PC-9 (cell line): ENCODE measurements at regions not wholly inside any gene's neighbourhood (a gene's known extent, or its start where the extent isn't known, plus 50 kb on each side); places are given as distances from the start of the nearest gene placed in this dataset.

Experiments used
- BruUV-seq: library from RNA; stranded (reverse); fragments of 400-500 nt; replicated peaks from 2 replicates; lab custom pipeline; 2021; lab: Mats Ljungman, UMichigan
- CTCF ChIA-PET: fragments of 300-600 bp; sonication (Branson Sonifier 250); formaldehyde crosslinking; loops from one replicate; lab custom pipeline; 2022; ENCODE audit warnings: antibody characterized with exemption; lab: Charles Lee
- POLR2A ChIA-PET: fragments of 300-600 bp; sonication (Branson Sonifier 250); formaldehyde crosslinking; loops from one replicate; lab custom pipeline; 2022; ENCODE audit warnings: antibody characterized with exemption; ENCODE audit not compliant: unreplicated experiment; lab: Charles Lee
- DNase-seq, 2 experiments: peaks; one replicate each; pipeline versions ENCODE4 v3.0.0 to v3.0.0-alpha.2; 2015 to 2022; ENCODE audit warnings: mixed read lengths in 1 of 2
- H2AFZ ChIP-seq: fragments of 200-600 bp; sonication (generic); 2 replicates; pipeline ENCODE4 v1.8.1; 2017; ENCODE audit warnings: antibody characterized with exemption
- H3F3A ChIP-seq: fragments of 200-600 bp; sonication (generic); 2 replicates; pipeline ENCODE4 v1.8.1; 2017; ENCODE audit warnings: antibody characterized with exemption, mild to moderate bottlenecking, low read depth; ENCODE audit not compliant: insufficient read depth
- H3K27ac ChIP-seq: fragments of 200-600 bp; sonication (generic); 2 replicates; pipeline ENCODE4 v1.6.1; 2016; ENCODE audit warnings: mixed run types
- H3K27me3 ChIP-seq: fragments of 200-600 bp; sonication (generic); 2 replicates; pipeline ENCODE4 v1.6.1; 2016; ENCODE audit warnings: low read depth, mixed run types; ENCODE audit not compliant: insufficient read depth
- H3K36me3 ChIP-seq: fragments of 200-600 bp; sonication (generic); 2 replicates; pipeline ENCODE4 v1.6.1; 2016; ENCODE audit warnings: low read depth, mixed run types
- H3K4me1 ChIP-seq: fragments of 200-600 bp; sonication (generic); replicated peaks from 2 replicates; pipeline ENCODE4 v1.6.1; 2016; ENCODE audit warnings: mixed run types; ENCODE audit not compliant: insufficient read depth
- H3K4me2 ChIP-seq: fragments of 200-600 bp; sonication (generic); 2 replicates; pipeline ENCODE4 v1.6.1; 2017; ENCODE audit warnings: mixed run types
- H3K4me3 ChIP-seq: fragments of 200-600 bp; sonication (generic); 2 replicates; pipeline ENCODE4 v1.6.1; 2016; ENCODE audit warnings: mixed run types
- H3K79me2 ChIP-seq: fragments of 200-600 bp; sonication (generic); 2 replicates; pipeline ENCODE4 v1.6.1; 2017; ENCODE audit warnings: low read depth, mixed run types
- H3K9me2 ChIP-seq: fragments of 200-600 bp; sonication (generic); 2 replicates; pipeline ENCODE4 v1.8.1; 2017; ENCODE audit warnings: mild to moderate bottlenecking; ENCODE audit not compliant: insufficient read depth
- H3K9me3 ChIP-seq: fragments of 200-600 bp; sonication (generic); 2 replicates; pipeline ENCODE4 v1.8.1; 2016; ENCODE audit warnings: low read depth; ENCODE audit not compliant: insufficient read depth
- H4K20me1 ChIP-seq: fragments of 200-600 bp; sonication (generic); 2 replicates; pipeline ENCODE4 v1.8.1; 2017; ENCODE audit not compliant: insufficient read depth
- CTCF ChIP-seq: fragments of 200-600 bp; sonication (generic); conservative IDR thresholded peaks from 2 replicates; pipeline ENCODE4 v1.6.1; 2017; ENCODE audit warnings: mixed run types, antibody characterized with exemption, mild to moderate bottlenecking, moderate library complexity
- EZH2 ChIP-seq: fragments of 200-600 bp; sonication (generic); IDR thresholded peaks from 2 replicates; pipeline ENCODE4 v1.8.0; 2017; ENCODE audit warnings: antibody characterized with exemption, low read depth
- intact Hi-C: fragments of 100-400 bp; cut with micrococcal nuclease; formaldehyde crosslinking; loops from one replicate; pipeline ENCODE4 v1.10.0; 2022; ENCODE audit not compliant: unreplicated experiment

- H3K4me3 ChIP-seq, result no peak overlapping the region
- H2AFZ ChIP-seq, result no peak overlapping the region
- BruUV-seq, result no TSS peak
- POLR2A ChIA-PET, result no interaction called here
- no peak overlapping the region for H3K27ac ChIP-seq
- H3K9me2 ChIP-seq, result no peaks in the 10 kb centered on the region
- no peaks in the 10 kb centered on the region for H4K20me1 ChIP-seq
- H3F3A ChIP-seq, result no peaks in the 10 kb centered on the region
- TF ChIP-seq EZH2 (no peak), CTCF (no peak)
- H3K4me1 ChIP-seq, result no peaks in the 10 kb centered on the region
- intact Hi-C loops, result no loop called here
- DNase-seq, result no peak
- H3K4me2 ChIP-seq, result no peak overlapping the region
- CTCF ChIA-PET, result no interaction called here
- no peaks in the 10 kb centered on the region for H3K79me2 ChIP-seq
- no peaks in the 10 kb centered on the region for H3K36me3 ChIP-seq
- no peaks in the 10 kb centered on the region for H3K27me3 ChIP-seq
- no peaks in the 10 kb centered on the region for H3K9me3 ChIP-seq
Measured at GRCh38 chr17:14015271-14015670, 54.0 kb upstream of the COX10 start.

- DNase-seq, result no peak
- Histone ChIP-seq H3K79me2 (no peaks in the 10 kb centered on the region), H3K9me3 (no peaks in the 10 kb centered on the region), H3K27ac (no peak overlapping the region), H3K36me3 (no peaks in the 10 kb centered on the region), H3K9me2 (no peaks in the 10 kb centered on the region), H2AFZ (no peak overlapping the region), H3K4me3 (no peak overlapping the region), H3F3A (no peaks in the 10 kb centered on the region), H4K20me1 (no peaks in the 10 kb centered on the region), H3K4me2 (no peak overlapping the region), H3K27me3 (no peaks in the 10 kb centered on the region), H3K4me1 (no peaks in the 10 kb centered on the region)
- no TSS peak for BruUV-seq
- intact Hi-C loops, result no loop called here
- POLR2A ChIA-PET, result interaction anchor here (0.6 kb wide), 1 partner anchor 13 kb away, joined by 4 read pairs; no protein-coding TSS in a partner anchor
- no peak for TF ChIP-seq CTCF
- TF ChIP-seq EZH2, result no peak
- CTCF ChIA-PET, result no interaction called here
Measured at GRCh38 chr17:14016858-14017257, 52.4 kb upstream of the COX10 start.

- Histone ChIP-seq H3K79me2 (no peaks in the 10 kb centered on the region), H3K27me3 (no peaks in the 10 kb centered on the region), H3K4me1 (no peaks in the 10 kb centered on the region), H3K4me3 (no peak overlapping the region), H2AFZ (no peak overlapping the region), H3F3A (no peaks in the 10 kb centered on the region), H3K4me2 (no peak overlapping the region), H3K9me3 (no peaks in the 10 kb centered on the region), H3K9me2 (no peaks in the 10 kb centered on the region), H4K20me1 (no peaks in the 10 kb centered on the region), H3K36me3 (no peaks in the 10 kb centered on the region), H3K27ac (no peak overlapping the region)
- DNase-seq, result no peak
- POLR2A ChIA-PET, result no interaction called here
- BruUV-seq, result no TSS peak
- TF ChIP-seq CTCF (no peak), EZH2 (no peak)
- intact Hi-C loops, result no loop called here
- CTCF ChIA-PET, result no interaction called here
Measured at GRCh38 chr17:14019186-14019956, 49.9 kb upstream of the COX10 start.
